ACC112 (cell line): ENCODE measurements at regions not wholly inside any gene's neighbourhood (a gene's known extent, or its start where the extent isn't known, plus 50 kb on each side); places are given as distances from the start of the nearest gene placed in this dataset.

Source experiments
- H2AFZ ChIP-seq: fragments of 200-600 bp; sonication (generic); one replicate; pipeline ENCODE4 v1.6.0; 2017; ENCODE audit warnings: antibody characterized with exemption, low read length; ENCODE audit not compliant: unreplicated experiment
- H3K27ac ChIP-seq: fragments of 200-600 bp; sonication (generic); 2 replicates; pipeline ENCODE4 v1.5.1; 2014; ENCODE audit warnings: low read depth, mild to moderate bottlenecking, antibody characterized with exemption, low read length, moderate library complexity
- H3K27me3 ChIP-seq: fragments of 200-600 bp; sonication (generic); 2 replicates; pipeline ENCODE4 v1.6.1; 2014; ENCODE audit warnings: mild to moderate bottlenecking, antibody characterized with exemption, low read length, moderate library complexity, mixed read lengths; ENCODE audit not compliant: insufficient read depth
- H3K36me3 ChIP-seq: fragments of 200-600 bp; sonication (generic); 2 replicates; pipeline ENCODE4 v1.6.1; 2016; ENCODE audit warnings: mild to moderate bottlenecking, antibody characterized with exemption, low read length, moderate library complexity, mixed read lengths; ENCODE audit not compliant: insufficient read depth
- H3K4me1 ChIP-seq: fragments of 200-600 bp; sonication (generic); one replicate; pipeline ENCODE4 v1.6.1; 2016; ENCODE audit warnings: low read length, mixed read lengths; ENCODE audit not compliant: insufficient read depth, unreplicated experiment, control insufficient read depth
- H3K4me3 ChIP-seq: fragments of 200-600 bp; sonication (generic); 2 replicates; pipeline ENCODE4 v1.5.1; 2014; ENCODE audit warnings: mild to moderate bottlenecking, low read depth, low read length
- H3K79me2 ChIP-seq: fragments of 200-600 bp; sonication (generic); one replicate; pipeline ENCODE4 v1.6.0; 2016; ENCODE audit warnings: low read length; ENCODE audit not compliant: control insufficient read depth, unreplicated experiment, insufficient read depth

- no peaks in the 10 kb centered on the region for H3K36me3 ChIP-seq
- no peaks in the 10 kb centered on the region for H3K79me2 ChIP-seq
- H3K4me3 ChIP-seq: no peak overlapping the region
- no peak overlapping the region for H2AFZ ChIP-seq
- H3K27ac ChIP-seq: no peak overlapping the region
- H3K4me1 ChIP-seq: no peaks in the 10 kb centered on the region
- no peaks in the 10 kb centered on the region for H3K27me3 ChIP-seq
Observed at GRCh38 chr15:98226149-98226548, 265.6 kb downstream of the ARRDC4 start.

- Histone ChIP-seq H3K27ac (no peak overlapping the region), H2AFZ (no peak overlapping the region), H3K4me1 (no peaks in the 10 kb centered on the region), H3K4me3 (no peak overlapping the region), H3K79me2 (no peaks in the 10 kb centered on the region), H3K36me3 (no peaks in the 10 kb centered on the region), H3K27me3 (no peaks in the 10 kb centered on the region)
Observed at GRCh38 chr15:98226578-98226977, 266.1 kb downstream of the ARRDC4 start.

GRCh38 chr15:98228846-98229245 lies 268.3 kb downstream of the ARRDC4 start:
- Histone ChIP-seq H2AFZ (no peak overlapping the region), H3K4me3 (no peak overlapping the region), H3K79me2 (no peaks in the 10 kb centered on the region), H3K36me3 (no peaks in the 10 kb centered on the region), H3K27ac (no peak overlapping the region), H3K4me1 (no peaks in the 10 kb centered on the region), H3K27me3 (no peaks in the 10 kb centered on the region)

GRCh38 chr15:98230975-98231374 lies 270.5 kb downstream of the ARRDC4 start:
- H3K27me3 ChIP-seq: no peaks in the 10 kb centered on the region
- H2AFZ ChIP-seq: no peak overlapping the region
- H3K27ac ChIP-seq: no peak overlapping the region

GRCh38 chr15:98231696-98232440 lies 271.4 kb downstream of the ARRDC4 start:
- no peaks in the 10 kb centered on the region for H3K36me3 ChIP-seq
- no peaks in the 10 kb centered on the region for H3K27me3 ChIP-seq
- no peaks in the 10 kb centered on the region for H3K79me2 ChIP-seq
- no peak overlapping the region for H3K4me3 ChIP-seq
- no peaks in the 10 kb centered on the region for H3K4me1 ChIP-seq
- H2AFZ ChIP-seq: no peak overlapping the region
- H3K27ac ChIP-seq: no peak overlapping the region

More at GRCh38 chr15:98230975-98231374, 270.5 kb downstream of the ARRDC4 start:
- H3K4me3 ChIP-seq: no peak overlapping the region
- no peaks in the 10 kb centered on the region for H3K36me3 ChIP-seq
- H3K4me1 ChIP-seq: no peaks in the 10 kb centered on the region
- H3K79me2 ChIP-seq: no peaks in the 10 kb centered on the region

- H3K4me1 ChIP-seq: no peaks in the 10 kb centered on the region
Observed at GRCh38 chr15:98232761-98233160, 272.3 kb downstream of the ARRDC4 start.

GRCh38 chr15:98233873-98234272 lies 273.4 kb downstream of the ARRDC4 start:
- no peak overlapping the region for H3K4me3 ChIP-seq
- no peak overlapping the region for H2AFZ ChIP-seq
- no peaks in the 10 kb centered on the region for H3K4me1 ChIP-seq
- no peaks in the 10 kb centered on the region for H3K36me3 ChIP-seq
- H3K79me2 ChIP-seq: no peaks in the 10 kb centered on the region
- no peaks in the 10 kb centered on the region for H3K27me3 ChIP-seq
- no peak overlapping the region for H3K27ac ChIP-seq

More at GRCh38 chr15:98232761-98233160, 272.3 kb downstream of the ARRDC4 start:
- no peaks in the 10 kb centered on the region for H3K27me3 ChIP-seq
- H2AFZ ChIP-seq: no peak overlapping the region
- no peak overlapping the region for H3K4me3 ChIP-seq
- H3K36me3 ChIP-seq: no peaks in the 10 kb centered on the region
- H3K27ac ChIP-seq: no peak overlapping the region
- no peaks in the 10 kb centered on the region for H3K79me2 ChIP-seq

- Histone ChIP-seq H3K27me3 (no peaks in the 10 kb centered on the region), H3K79me2 (no peaks in the 10 kb centered on the region), H3K4me3 (no peak overlapping the region), H3K36me3 (no peaks in the 10 kb centered on the region), H2AFZ (no peak overlapping the region), H3K4me1 (no peaks in the 10 kb centered on the region), H3K27ac (no peak overlapping the region)
Observed at GRCh38 chr15:98240303-98240702, 279.8 kb downstream of the ARRDC4 start.

- no peak overlapping the region for H2AFZ ChIP-seq
- H3K79me2 ChIP-seq: no peaks in the 10 kb centered on the region
Observed at GRCh38 chr15:98241032-98241554, 280.6 kb downstream of the ARRDC4 start.

GRCh38 chr15:98257290-98257689 lies 296.8 kb downstream of the ARRDC4 start:
- no peak overlapping the region for H3K4me3 ChIP-seq
- H3K79me2 ChIP-seq: no peaks in the 10 kb centered on the region
- no peak overlapping the region for H3K27ac ChIP-seq
- no peaks in the 10 kb centered on the region for H3K4me1 ChIP-seq
- H3K36me3 ChIP-seq: no peaks in the 10 kb centered on the region
- H3K27me3 ChIP-seq: no peaks in the 10 kb centered on the region
- no peak overlapping the region for H2AFZ ChIP-seq

More at GRCh38 chr15:98241032-98241554, 280.6 kb downstream of the ARRDC4 start:
- H3K27me3 ChIP-seq: no peaks in the 10 kb centered on the region
- no peaks in the 10 kb centered on the region for H3K4me1 ChIP-seq
- H3K36me3 ChIP-seq: no peaks in the 10 kb centered on the region
- H3K4me3 ChIP-seq: no peak overlapping the region
- no peak overlapping the region for H3K27ac ChIP-seq

- H2AFZ ChIP-seq: no peak overlapping the region
- H3K27ac ChIP-seq: no peak overlapping the region
- no peaks in the 10 kb centered on the region for H3K4me1 ChIP-seq
- no peak overlapping the region for H3K4me3 ChIP-seq
- no peaks in the 10 kb centered on the region for H3K27me3 ChIP-seq
- H3K36me3 ChIP-seq: no peaks in the 10 kb centered on the region
- no peaks in the 10 kb centered on the region for H3K79me2 ChIP-seq
Observed at GRCh38 chr15:98263787-98264186, 303.3 kb downstream of the ARRDC4 start.
